ENCODE measurements at regions not wholly inside any gene's neighbourhood (a gene's known extent, or its start where the extent isn't known, plus 50 kb on each side); places are given as distances from the start of the nearest gene placed in this dataset.

DNA sequence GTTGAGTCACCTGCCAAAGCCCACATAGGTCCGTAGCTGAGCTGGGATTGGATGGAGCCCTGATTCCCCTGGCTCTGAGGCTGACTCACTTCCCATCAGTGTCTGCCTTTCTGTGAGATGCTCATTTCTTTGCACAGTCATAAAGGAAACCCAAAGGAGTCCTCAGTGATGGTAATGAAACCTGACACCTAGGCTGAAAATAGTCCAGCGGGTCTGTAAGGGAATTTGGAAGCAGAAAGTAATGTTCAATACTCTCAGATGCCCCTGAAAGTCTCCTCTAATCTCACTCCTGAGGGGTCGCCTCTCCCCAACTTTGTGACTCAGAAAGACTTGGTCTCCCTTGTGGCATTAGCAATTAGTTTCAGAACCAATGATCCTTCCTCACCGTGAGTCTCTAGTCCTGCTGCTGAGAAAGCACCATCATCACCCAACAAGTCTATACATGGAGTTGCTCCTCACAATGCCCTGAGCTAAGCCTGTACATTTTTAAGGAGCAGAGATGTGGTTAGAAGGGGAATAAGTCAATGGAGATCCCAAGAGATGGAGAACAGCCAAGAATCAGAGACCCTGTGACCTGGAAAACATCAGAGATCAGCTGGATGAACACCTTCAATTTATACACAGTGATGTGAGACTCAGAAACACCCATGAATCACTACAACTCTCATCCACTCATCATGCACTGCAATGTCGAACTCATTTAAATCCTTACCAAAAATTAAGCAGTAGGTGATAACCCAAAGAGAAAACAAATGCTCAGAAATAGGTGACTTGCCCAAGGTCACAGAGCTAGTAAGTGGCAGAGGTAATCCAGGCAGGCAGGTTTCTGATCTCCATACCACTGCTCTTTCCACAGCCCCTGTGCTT is 219.0 kb upstream of the CPEB2 start:
- TF ChIP-seq, protein P1, sequence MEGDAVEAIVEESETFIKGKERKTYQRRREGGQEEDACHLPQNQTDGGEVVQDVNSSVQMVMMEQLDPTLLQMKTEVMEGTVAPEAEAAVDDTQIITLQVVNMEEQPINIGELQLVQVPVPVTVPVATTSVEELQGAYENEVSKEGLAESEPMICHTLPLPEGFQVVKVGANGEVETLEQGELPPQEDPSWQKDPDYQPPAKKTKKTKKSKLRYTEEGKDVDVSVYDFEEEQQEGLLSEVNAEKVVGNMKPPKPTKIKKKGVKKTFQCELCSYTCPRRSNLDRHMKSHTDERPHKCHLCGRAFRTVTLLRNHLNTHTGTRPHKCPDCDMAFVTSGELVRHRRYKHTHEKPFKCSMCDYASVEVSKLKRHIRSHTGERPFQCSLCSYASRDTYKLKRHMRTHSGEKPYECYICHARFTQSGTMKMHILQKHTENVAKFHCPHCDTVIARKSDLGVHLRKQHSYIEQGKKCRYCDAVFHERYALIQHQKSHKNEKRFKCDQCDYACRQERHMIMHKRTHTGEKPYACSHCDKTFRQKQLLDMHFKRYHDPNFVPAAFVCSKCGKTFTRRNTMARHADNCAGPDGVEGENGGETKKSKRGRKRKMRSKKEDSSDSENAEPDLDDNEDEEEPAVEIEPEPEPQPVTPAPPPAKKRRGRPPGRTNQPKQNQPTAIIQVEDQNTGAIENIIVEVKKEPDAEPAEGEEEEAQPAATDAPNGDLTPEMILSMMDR (IDR thresholded peaks at IDR 0.05 in 8 of 11, conservative IDR thresholded peaks at IDR 0.05 in 3 of 11) = no peak
- TF ChIP-seq POLR2A (IDR thresholded peaks at IDR 0.05) = no peak
- TF ChIP-seq POLR2AphosphoS5 (IDR thresholded peaks at IDR 0.05) = no peak

Data from spleen (tissue), 7 donors.